Neural cell (in vitro differentiated cells): ENCODE measurements at regions not wholly inside any gene's neighbourhood (a gene's known extent, or its start where the extent isn't known, plus 50 kb on each side); places are given as distances from the start of the nearest gene placed in this dataset.

Experiments used
- EP300 ChIP-seq: fragments of 450-650 bp; conservative IDR thresholded peaks from 2 replicates; pipeline ENCODE4 v1.6.1; 2014; ENCODE audit warnings: antibody characterized with exemption, mild to moderate bottlenecking, moderate library complexity; ENCODE audit not compliant: poor library complexity, severe bottlenecking
- EZH2 ChIP-seq: fragments of 200-600, 300-800 bp; shearing (Covaris generic), sonication (generic); IDR thresholded peaks from 2 replicates; pipeline ENCODE4 v1.6.1; 2014; ENCODE audit warnings: antibody characterized with exemption, low read length, borderline replicate concordance, mild to moderate bottlenecking; ENCODE audit not compliant: insufficient read depth, poor library complexity, severe bottlenecking
- MXI1 ChIP-seq: fragments of 450-650 bp; conservative IDR thresholded peaks from 2 replicates; pipeline ENCODE4 v1.6.1; 2014; ENCODE audit warnings: antibody characterized with exemption, mild to moderate bottlenecking; ENCODE audit not compliant: poor library complexity, severe bottlenecking
- POLR2AphosphoS5 ChIP-seq: IDR thresholded peaks from 2 replicates; pipeline ENCODE4 v1.6.1; 2012
- RAD21 ChIP-seq: fragments of 450-650 bp; conservative IDR thresholded peaks from 2 replicates; pipeline ENCODE4 v1.6.1; 2014; ENCODE audit warnings: antibody characterized with exemption, mild to moderate bottlenecking, moderate library complexity
- SMC3 ChIP-seq: fragments of 450-650 bp; conservative IDR thresholded peaks from 2 replicates; pipeline ENCODE4 v1.6.1; 2014; ENCODE audit warnings: antibody characterized with exemption, mild to moderate bottlenecking, moderate library complexity; ENCODE audit not compliant: poor library complexity
- TAF1 ChIP-seq: IDR thresholded peaks from 2 replicates; pipeline ENCODE4 v1.6.1; 2012; ENCODE audit warnings: low read depth
- TF ChIP-seq, protein P1 (sequence below): fragments of 450-650 bp; IDR thresholded peaks from 2 replicates; pipeline ENCODE4 v1.5.1; 2014; ENCODE audit warnings: antibody characterized with exemption, mild to moderate bottlenecking, moderate library complexity; ENCODE audit not compliant: poor library complexity, severe bottlenecking
- TF ChIP-seq, protein P2 (sequence below): IDR thresholded peaks from 2 replicates; pipeline ENCODE4 v1.6.1; 2012; ENCODE audit warnings: borderline replicate concordance

DNA sequence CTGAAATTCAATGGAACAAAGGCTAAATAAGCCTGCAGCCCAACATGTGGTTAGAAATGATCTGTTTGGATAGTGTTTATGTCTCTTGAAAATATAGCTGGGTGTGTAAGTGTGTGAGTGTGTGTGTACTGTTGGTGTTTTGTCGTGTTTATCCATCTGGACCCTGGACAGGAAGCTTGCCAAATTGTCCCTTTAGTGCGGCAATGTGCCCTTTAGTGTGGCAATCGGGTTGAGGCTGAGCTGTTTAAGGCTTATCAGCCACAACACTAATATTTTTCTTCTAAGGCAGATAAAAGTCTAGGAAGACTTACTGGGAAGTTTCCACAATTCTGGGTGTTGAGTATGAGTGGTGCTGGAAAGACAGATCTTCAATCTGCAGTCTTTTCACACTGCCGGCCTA, 180.2 kb downstream of the YTHDC2 start:
- TF ChIP-seq SMC3: no peak
- TF ChIP-seq, protein P1, sequence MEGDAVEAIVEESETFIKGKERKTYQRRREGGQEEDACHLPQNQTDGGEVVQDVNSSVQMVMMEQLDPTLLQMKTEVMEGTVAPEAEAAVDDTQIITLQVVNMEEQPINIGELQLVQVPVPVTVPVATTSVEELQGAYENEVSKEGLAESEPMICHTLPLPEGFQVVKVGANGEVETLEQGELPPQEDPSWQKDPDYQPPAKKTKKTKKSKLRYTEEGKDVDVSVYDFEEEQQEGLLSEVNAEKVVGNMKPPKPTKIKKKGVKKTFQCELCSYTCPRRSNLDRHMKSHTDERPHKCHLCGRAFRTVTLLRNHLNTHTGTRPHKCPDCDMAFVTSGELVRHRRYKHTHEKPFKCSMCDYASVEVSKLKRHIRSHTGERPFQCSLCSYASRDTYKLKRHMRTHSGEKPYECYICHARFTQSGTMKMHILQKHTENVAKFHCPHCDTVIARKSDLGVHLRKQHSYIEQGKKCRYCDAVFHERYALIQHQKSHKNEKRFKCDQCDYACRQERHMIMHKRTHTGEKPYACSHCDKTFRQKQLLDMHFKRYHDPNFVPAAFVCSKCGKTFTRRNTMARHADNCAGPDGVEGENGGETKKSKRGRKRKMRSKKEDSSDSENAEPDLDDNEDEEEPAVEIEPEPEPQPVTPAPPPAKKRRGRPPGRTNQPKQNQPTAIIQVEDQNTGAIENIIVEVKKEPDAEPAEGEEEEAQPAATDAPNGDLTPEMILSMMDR: no peak
- no peak for TF ChIP-seq RAD21
- TF ChIP-seq TAF1: no peak
- TF ChIP-seq EP300: no peak
- TF ChIP-seq EZH2: no peak
- TF ChIP-seq POLR2AphosphoS5: no peak
- TF ChIP-seq, protein P2, sequence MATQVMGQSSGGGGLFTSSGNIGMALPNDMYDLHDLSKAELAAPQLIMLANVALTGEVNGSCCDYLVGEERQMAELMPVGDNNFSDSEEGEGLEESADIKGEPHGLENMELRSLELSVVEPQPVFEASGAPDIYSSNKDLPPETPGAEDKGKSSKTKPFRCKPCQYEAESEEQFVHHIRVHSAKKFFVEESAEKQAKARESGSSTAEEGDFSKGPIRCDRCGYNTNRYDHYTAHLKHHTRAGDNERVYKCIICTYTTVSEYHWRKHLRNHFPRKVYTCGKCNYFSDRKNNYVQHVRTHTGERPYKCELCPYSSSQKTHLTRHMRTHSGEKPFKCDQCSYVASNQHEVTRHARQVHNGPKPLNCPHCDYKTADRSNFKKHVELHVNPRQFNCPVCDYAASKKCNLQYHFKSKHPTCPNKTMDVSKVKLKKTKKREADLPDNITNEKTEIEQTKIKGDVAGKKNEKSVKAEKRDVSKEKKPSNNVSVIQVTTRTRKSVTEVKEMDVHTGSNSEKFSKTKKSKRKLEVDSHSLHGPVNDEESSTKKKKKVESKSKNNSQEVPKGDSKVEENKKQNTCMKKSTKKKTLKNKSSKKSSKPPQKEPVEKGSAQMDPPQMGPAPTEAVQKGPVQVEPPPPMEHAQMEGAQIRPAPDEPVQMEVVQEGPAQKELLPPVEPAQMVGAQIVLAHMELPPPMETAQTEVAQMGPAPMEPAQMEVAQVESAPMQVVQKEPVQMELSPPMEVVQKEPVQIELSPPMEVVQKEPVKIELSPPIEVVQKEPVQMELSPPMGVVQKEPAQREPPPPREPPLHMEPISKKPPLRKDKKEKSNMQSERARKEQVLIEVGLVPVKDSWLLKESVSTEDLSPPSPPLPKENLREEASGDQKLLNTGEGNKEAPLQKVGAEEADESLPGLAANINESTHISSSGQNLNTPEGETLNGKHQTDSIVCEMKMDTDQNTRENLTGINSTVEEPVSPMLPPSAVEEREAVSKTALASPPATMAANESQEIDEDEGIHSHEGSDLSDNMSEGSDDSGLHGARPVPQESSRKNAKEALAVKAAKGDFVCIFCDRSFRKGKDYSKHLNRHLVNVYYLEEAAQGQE: no peak
- no peak for TF ChIP-seq MXI1
